HG02943 (cell line): ENCODE measurements at regions not wholly inside any gene's neighbourhood (a gene's known extent, or its start where the extent isn't known, plus 50 kb on each side); places are given as distances from the start of the nearest gene placed in this dataset.
"Not testable (repeated sequence)": the region's sequence is repeated elsewhere in the genome, so short reads cannot be mapped to it uniquely, and the experiment has no call there.

Source experiments
- ATAC-seq: cut with Tn5 transposase; IDR thresholded peaks from one replicate; pipeline ENCODE4 v1.9.1; 2021; ENCODE audit warnings: mild to moderate bottlenecking, low read depth, moderate library complexity; ENCODE audit not compliant: unreplicated experiment

DNA sequence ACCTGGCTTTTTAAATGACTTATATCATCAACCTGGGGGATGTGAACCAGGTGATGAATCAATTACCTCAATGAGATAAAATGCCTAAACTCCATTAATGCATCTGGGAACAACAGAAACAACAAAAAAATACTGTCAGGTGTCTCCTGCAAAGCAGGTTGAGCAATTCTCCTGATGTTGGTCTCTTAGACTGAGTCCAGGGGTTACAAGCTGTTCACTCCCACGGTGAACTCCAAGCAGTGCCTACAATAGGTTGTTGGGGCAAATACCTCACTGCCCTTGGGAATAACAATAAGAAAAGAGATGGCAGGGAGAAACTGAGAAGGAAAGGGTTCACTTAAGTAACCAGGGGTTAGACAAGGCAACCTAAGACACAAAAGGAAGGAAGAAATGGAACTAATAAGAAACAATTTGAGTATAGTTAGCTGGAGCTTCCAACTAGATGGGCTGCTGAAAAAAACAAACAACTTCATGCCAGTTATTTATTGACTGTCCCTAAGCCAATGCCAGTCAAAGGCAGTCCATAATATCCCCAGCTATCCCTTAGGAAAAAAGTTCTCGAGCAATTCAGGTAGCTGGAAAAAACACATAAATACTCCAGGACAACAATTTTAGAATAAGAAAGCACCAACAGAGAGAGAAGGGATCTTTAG lies 97.6 kb upstream of the MAGI3 start:
- no peak for ATAC-seq

DNA sequence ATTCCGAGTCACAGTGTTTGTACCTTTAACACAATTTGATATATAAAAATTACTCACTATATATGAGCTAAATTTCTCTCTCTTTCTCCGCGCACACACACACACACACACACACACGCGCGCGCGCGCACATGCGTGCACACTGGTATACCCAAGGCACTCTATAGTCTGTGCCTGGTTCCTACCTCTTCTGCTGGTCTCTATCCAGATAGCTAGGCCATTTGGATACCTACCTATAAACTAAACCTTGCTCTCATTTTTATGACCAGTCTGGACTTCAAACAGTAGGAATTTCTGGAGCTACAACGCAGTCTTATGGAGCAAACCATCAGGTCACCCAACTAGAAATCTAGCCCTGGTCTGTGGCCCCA lies 97.1 kb upstream of the MAGI3 start:
- ATAC-seq = no peak

- no peak for ATAC-seq
Observed at GRCh38 chr1:113297749-113298148, 92.6 kb upstream of the MAGI3 start.

DNA sequence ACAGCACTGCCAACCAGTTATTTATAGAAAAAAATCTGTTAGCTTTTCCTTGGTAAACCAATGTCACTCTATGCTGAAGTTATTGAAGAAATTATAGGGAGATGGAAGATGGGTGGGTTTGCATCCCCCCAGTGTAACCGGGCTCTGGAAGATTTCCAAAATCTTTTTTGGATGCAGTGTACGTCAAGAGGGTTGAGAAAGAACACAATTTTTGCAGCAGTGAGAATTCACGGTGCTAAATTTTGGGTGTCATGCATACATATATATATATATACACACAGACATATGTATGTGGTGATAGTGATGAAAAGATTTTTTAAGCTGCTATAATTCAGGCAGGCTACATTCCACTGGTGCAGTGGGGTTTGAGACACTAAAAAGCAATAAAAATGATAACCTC lies 91.4 kb upstream of the MAGI3 start:
- ATAC-seq = no peak

DNA sequence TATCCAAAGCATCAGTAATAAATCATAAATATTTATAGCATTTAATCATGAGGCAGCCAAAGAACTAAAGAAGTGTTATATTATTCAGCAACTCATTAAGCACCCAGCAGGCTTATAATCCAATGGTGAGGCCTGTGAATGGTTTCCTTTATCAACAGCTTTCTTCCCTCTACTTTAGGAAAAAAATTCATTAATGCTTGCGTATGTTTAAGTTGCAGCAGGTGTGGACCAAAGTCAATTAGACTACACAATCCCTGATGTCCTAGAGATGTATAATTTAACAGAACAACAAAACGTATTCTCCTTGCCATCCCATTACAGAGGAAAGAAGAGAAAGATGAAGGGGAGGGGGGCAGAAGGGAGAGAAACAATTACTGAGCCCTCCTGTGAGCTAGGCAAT lies 87.7 kb upstream of the MAGI3 start:
- no peak for ATAC-seq

GRCh38 chr1:113303267-113303666 lies 87.0 kb upstream of the MAGI3 start:
- ATAC-seq = no peak

DNA sequence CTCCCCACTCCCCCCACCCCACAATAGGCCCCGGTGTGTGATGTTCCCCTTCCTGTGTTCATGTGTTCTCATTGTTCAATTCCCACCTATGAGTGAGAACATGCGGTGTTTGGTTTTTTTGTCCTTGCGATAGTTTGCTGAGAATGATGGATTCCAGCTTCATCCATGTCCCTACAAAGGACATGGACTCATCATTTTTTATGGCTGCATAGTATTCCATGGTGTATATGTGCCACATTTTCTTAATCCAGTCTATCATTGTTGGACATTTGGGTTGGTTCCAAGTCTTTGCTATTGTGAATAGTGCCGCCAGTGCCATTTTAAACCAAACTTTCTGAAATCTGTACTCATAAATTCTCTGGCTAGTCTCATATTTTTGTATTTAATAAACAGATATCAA lies 85.3 kb upstream of the MAGI3 start:
- not testable (repeated sequence) for ATAC-seq

GRCh38 chr1:113307771-113308445 lies 82.4 kb upstream of the MAGI3 start:
- no peak for ATAC-seq

GRCh38 chr1:113312651-113313050 lies 77.7 kb upstream of the MAGI3 start:
- not testable (repeated sequence) for ATAC-seq

DNA sequence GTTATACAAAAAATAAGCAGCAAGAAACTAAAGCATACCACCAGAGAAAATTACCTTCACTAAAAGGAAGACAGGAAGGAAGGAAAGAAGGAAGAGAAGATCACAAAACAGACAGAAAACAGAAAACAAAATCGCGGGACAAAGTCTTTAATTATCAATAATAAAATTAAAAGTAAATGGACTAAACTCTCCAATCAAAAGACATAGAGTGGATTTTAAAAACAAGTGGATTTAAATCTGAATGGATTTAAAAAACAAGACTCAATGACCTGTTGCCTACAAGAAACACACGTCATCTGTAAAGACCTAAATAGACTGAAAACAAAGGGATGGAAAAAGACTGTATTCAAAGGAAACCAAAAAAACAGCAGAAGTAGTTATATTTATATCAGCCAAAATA lies 75.7 kb upstream of the MAGI3 start:
- ATAC-seq = no peak

GRCh38 chr1:113320272-113320671 lies 70.0 kb upstream of the MAGI3 start:
- no peak for ATAC-seq

GRCh38 chr1:113320972-113321680 lies 69.2 kb upstream of the MAGI3 start:
- no peak for ATAC-seq

- ATAC-seq = no peak
Observed at GRCh38 chr1:113321771-113322387, 68.4 kb upstream of the MAGI3 start.

- no peak for ATAC-seq
Observed at GRCh38 chr1:113322439-113322838, 67.9 kb upstream of the MAGI3 start.

DNA sequence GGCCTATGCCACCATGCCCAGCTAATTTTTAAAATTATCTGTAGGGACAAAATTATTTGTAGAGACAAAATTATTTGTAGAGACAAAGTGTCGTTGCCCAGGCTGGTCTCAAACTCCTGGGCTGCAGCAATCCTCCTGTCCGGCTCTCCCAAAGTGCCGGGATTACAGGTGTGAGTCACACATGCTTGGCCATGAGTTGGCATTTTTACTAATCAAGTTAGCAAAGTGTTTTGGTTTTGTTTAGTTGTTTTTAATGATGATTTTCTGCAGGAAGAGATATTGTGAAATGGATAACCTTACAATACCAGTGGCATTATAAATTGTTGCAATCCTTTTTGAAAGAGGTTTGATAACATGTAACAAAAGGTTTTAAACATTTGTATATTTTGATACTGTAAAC lies 65.3 kb upstream of the MAGI3 start:
- no peak for ATAC-seq

- ATAC-seq = no peak
Observed at GRCh38 chr1:113326976-113327375, 63.3 kb upstream of the MAGI3 start.

GRCh38 chr1:113333056-113333455 lies 57.3 kb upstream of the MAGI3 start:
- no peak for ATAC-seq

- ATAC-seq = no peak
Observed at GRCh38 chr1:113340038-113340437, 50.3 kb upstream of the MAGI3 start.
